ENCODE measurements at regions not wholly inside any gene's neighbourhood (a gene's known extent, or its start where the extent isn't known, plus 50 kb on each side); places are given as distances from the start of the nearest gene placed in this dataset.

DNA sequence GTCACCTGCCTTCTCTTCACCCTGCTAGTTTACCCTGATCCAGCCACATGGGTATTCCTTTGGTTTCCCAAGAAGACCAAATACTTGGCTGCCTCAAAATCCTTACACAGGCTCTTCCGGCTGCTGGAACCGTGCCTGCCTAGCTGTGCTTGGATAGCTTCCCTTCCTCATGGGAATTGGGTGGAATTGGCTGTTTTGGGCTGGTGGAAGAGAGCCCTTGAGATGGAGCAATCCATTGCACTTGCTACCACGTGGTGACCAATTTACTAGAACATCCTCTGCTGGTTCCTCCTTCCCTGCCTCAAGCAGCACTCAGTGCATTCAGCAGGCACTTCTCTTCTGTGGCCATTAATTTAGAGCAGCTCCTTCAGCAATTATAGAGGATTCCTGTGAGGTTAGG lies 119.3 kb upstream of the AP1S2 start:
- TF ChIP-seq EZH2 (IDR thresholded peaks at IDR 0.05; ENCODE audit: insufficient read depth, poor library complexity, severe bottlenecking): no peak
- TF ChIP-seq EZH2phosphoT487 (IDR thresholded peaks at IDR 0.05; ENCODE audit: insufficient read depth, low read depth): no peak

All from GM23248 (cell line).